GM21723 (cell line): ENCODE measurements at regions not wholly inside any gene's neighbourhood (a gene's known extent, or its start where the extent isn't known, plus 50 kb on each side); places are given as distances from the start of the nearest gene placed in this dataset.

Source experiments
- ATAC-seq: cut with Tn5 transposase; IDR thresholded peaks from one replicate; pipeline ENCODE4 v1.9.1; 2021; ENCODE audit warnings: mild to moderate bottlenecking, moderate library complexity; ENCODE audit not compliant: unreplicated experiment

DNA sequence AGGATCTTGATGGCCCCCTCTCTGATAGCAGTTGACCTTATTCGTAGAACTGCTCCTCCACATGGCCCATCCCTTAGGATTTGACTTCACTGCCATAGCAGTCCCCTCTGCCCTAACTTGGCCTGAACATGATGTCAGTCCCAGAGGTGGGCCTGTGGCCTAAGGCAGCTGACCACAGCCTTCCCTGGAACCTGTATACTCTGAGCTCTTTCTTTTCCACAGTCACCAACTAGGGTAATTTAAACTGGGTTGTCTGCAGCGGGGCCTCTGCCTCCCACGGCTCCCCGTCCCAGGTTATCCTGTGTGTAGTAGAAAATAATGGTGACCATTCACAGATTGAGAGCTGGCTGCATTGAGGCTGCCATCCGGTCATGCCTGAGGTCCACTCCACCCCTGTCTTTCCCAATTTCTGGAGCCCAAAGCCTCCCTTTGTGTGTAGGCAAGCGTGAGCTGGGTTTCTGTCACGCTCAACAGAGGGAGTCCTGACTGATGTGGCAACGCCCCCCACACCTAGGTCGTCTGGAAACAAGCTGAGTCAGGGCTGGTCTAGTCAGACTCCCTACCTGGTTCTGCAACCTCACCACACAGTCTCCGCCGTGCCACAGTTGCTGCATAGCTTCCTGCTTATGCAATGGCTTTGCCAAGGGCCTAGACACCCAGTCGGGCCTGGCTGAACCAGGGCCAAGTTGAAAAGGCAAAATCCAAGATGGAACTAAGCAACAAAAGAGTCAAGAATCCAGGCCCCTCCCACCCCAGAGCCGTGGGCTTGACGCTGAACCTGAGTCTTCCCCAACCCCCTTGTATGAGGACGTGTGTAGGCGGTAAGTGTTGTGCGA, 284.5 kb downstream of the XXYLT1 start:
- ATAC-seq = no peak

- no peak for ATAC-seq
Measured at GRCh38 chr3:194987571-194988494, 283.1 kb downstream of the XXYLT1 start.

DNA sequence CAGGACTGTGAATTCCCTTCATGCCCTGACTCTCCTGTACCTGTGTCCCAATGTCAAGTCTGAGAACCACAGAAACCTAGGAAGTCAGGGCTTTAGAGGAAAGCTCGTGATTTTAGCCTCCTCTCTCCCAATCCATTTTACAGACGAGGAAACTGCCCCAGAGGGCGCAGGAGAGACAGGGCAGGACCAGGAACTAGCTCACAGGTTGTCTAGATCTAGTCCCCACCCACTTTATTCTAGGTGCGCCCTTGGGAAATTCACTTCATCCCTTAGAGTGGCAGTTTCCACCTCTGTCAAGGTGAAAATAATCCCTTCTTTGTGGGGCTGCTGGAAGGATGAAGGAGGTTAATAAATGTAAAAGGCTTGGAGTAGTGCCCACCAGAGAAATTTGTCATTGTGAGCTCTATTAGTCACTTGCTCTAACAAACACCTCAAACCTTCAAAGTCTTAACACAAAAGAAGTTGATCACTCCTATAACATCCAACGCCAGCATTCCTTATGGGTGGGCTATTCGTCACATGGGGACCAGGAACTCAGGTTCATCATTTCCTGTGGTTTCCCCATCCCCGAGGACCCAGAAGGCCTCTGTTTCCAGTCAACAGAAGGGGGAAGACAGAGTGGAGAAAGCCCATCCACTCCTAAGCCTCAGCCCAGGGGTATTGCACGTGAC, 282.3 kb downstream of the XXYLT1 start:
- ATAC-seq = no peak

DNA sequence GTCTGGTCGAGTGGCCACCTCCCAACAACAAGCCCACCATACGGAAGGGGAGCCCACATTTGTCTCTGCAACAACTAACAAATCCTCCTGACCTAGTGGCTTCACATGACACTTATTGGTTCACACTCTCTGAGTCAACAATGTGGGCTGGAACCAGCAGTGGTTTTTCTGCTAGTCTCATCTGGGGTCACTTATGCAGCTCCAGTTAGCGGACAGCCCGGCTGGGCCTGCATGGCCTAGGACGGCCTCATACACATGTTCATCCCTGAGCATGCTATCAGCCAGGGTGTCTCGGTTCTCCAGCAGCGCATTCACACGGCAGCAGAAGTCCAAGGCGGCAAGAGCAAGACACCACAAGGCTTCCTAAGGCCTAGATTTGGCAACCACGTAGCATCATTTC, 281.7 kb downstream of the XXYLT1 start:
- ATAC-seq = no peak

- ATAC-seq = no peak
Measured at GRCh38 chr3:194990454-194991337, 280.3 kb downstream of the XXYLT1 start.

DNA sequence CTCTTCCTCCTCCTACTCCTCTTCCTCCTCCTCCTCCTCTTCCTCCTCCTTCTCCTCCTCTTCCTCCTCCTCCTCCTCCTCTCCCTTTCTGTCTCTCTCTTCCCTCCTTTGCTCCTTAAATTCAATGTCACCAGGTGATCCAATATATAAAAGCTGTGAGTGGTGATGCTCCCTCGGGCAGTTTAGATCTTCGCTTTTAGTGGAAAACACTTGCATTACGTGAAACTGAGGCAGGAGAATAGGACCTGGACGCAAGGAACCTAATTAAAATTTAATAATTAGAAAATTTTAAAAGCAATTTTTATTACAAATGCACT, 279.7 kb downstream of the XXYLT1 start:
- ATAC-seq = no peak

GRCh38 chr3:194993896-194994295, 277.1 kb downstream of the XXYLT1 start:
- ATAC-seq = no peak

DNA sequence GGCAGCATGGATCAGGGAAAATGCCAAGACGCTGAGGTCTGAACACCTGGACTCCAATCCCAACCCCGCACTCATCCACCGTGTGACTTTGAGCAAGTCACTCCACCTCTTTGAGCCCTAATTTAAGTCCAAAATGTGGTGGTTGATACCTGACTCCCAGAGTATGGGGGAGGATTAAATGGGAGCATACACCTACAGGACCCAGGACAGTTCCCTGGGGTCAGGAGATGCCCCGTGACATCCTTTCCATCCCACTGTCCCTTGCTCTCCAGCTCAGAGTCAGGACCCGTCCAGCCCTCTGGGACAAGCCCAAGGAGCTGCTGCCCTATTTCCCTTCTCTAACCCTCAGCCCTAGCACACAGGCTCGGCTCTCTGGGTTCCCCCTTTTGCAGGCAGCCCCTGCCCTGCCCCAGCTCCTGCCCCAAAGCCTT, 276.4 kb downstream of the XXYLT1 start:
- ATAC-seq = no peak

- ATAC-seq = no peak
Measured at GRCh38 chr3:194995334-194995733, 275.6 kb downstream of the XXYLT1 start.

GRCh38 chr3:194995922-194996321, 275.0 kb downstream of the XXYLT1 start:
- no peak for ATAC-seq

DNA sequence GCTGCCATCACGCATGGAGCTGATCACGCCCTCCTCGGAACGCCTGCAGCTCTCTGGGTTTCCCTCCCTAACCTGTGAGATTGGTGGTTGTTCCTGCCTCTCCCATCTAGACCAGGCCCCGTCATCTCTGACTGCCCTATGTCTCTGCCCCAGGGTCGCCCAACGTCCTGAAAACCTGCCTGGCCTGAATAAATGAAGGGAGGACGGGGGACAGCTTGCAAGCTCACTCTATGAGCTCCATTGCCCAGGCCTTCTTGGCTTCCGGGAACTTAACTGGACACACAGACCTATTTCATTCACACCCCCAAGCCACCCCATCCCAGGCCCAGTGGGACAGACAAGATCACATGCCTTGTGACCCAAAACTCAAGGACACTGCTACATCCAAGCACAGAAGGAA, 274.2 kb downstream of the XXYLT1 start:
- no peak for ATAC-seq

GRCh38 chr3:194998417-194998816, 272.5 kb downstream of the XXYLT1 start:
- no peak for ATAC-seq

- no peak for ATAC-seq
Measured at GRCh38 chr3:194998948-194999347, 272.0 kb downstream of the XXYLT1 start.

DNA sequence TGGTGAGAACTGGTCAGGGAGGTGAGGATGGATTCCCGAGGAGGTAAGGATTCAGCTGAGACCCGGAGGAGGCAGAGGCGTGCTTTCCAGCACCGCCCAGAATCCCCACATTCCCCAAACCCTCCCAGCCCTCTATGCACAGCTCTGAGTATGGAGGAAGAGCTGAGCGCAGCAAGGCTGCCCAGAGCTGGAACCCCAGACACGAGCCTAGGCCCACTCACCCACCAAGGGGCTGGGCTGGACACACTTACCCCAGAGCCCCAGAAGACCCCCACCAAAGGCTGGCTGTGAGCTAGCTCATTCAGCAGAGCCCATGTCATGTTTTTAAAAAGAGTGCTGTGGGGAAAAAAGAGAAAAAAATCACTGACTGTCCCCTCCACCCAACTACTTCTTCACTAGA, 271.5 kb downstream of the XXYLT1 start:
- ATAC-seq = no peak

GRCh38 chr3:195001261-195001660, 269.7 kb downstream of the XXYLT1 start:
- ATAC-seq = no peak

GRCh38 chr3:195001961-195002861, 268.7 kb downstream of the XXYLT1 start:
- peak; percentile 82 for ATAC-seq

- no peak for ATAC-seq
Measured at GRCh38 chr3:195003006-195003892, 267.7 kb downstream of the XXYLT1 start.

DNA sequence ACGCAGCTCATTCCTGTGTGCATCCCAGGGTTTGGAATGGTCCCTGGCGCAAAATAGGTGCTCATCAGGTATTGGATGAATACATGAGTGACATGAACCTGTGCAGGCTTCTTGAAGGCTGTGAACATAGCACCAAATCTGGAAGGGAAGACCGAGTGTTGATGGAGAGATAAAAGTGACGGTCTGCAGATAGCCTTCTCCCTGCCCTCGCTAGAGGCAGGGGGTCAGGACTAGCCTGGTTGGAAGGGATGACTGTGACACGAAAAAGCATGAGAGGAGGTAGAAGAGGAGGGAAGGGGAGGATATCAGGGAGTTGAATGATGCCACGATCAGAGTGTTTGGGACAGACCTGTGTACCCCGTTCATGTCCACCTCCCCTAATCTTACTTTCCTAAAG, 267.1 kb downstream of the XXYLT1 start:
- no peak for ATAC-seq
